ENCODE measurements at regions not wholly inside any gene's neighbourhood (a gene's known extent, or its start where the extent isn't known, plus 50 kb on each side); places are given as distances from the start of the nearest gene placed in this dataset.

DNA sequence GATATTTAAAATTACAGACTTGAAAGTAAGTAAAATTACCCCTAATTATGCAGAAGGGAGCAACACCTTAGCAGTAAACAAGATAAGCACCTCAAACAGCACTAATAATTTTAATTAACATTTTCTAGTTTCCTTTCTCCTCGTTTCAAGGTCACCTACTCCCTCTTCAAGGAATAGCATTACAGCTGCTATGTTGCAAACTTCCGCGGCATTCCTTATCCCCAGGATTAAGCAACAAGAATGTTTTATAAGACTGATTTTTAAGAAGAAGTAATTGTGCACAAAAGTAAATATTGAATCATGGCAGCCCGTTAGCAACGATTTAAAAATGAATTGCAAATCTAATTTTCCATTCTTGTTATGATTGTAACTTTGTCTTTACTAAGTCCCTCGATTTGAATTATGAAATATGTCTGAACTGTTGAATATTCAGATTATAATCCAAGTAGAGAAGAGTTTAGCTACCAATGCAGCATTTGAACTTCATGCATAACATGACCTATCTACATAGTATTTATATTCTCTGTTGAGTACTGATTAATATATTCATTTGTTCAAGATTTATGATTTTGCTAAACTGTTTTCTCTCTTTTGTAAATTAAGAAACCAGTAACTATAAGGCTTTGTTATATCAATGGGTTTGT is 593.5 kb upstream of the MGMT start:
- TF ChIP-seq POLR2A (IDR thresholded peaks at IDR 0.05; ENCODE audit: low read depth, low read length) (no peak), POLR2AphosphoS5 (IDR thresholded peaks at IDR 0.05; ENCODE audit: low read depth, low read length) (no peak), TAF1 (IDR thresholded peaks at IDR 0.05; ENCODE audit: low read depth, low read length) (no peak), PAX5 (IDR thresholded peaks at IDR 0.05; ENCODE audit: insufficient read depth, low read length, severe bottlenecking) (no peak), SPI1 (IDR thresholded peaks at IDR 0.05; ENCODE audit: low read depth, low read length) (no peak)

Data from GM12891 (cell line).